ENCODE measurements at regions not wholly inside any gene's neighbourhood (a gene's known extent, or its start where the extent isn't known, plus 50 kb on each side); places are given as distances from the start of the nearest gene placed in this dataset.

GRCh38 chr12:114938487-114939210, 254.7 kb upstream of the TBX3 start:
- no peak for DNase-seq (ENCODE audit: low read depth in 4 of 4, low spot score in 3 of 4)

- no peak for DNase-seq (ENCODE audit: low read depth in 4 of 4, low spot score in 3 of 4)
Measured at GRCh38 chr12:114936148-114937079, 252.4 kb upstream of the TBX3 start.

- DNase-seq (ENCODE audit: low read depth in 4 of 4, low spot score in 3 of 4): no peak
Measured at GRCh38 chr12:114935658-114936057, 251.7 kb upstream of the TBX3 start.

- DNase-seq (ENCODE audit: low read depth in 4 of 4, low spot score in 3 of 4): no peak
Measured at GRCh38 chr12:114933428-114934160, 249.6 kb upstream of the TBX3 start.

GRCh38 chr12:114932806-114933205, 248.8 kb upstream of the TBX3 start:
- no peak for DNase-seq (ENCODE audit: low read depth in 4 of 4, low spot score in 3 of 4)

- no peak for DNase-seq (ENCODE audit: low read depth in 4 of 4, low spot score in 3 of 4)
Measured at GRCh38 chr12:114931025-114931424, 247.1 kb upstream of the TBX3 start.

GRCh38 chr12:114926341-114926740, 242.4 kb upstream of the TBX3 start:
- no peak for DNase-seq (ENCODE audit: low read depth in 4 of 4, low spot score in 3 of 4)

GRCh38 chr12:114924946-114925475, 241.0 kb upstream of the TBX3 start:
- no peak for DNase-seq (ENCODE audit: low read depth in 4 of 4, low spot score in 3 of 4)

GRCh38 chr12:114921781-114922180, 237.8 kb upstream of the TBX3 start:
- DNase-seq (ENCODE audit: low read depth in 4 of 4, low spot score in 3 of 4): no peak

GRCh38 chr12:114920771-114921554, 237.0 kb upstream of the TBX3 start:
- no peak for DNase-seq (ENCODE audit: low read depth in 4 of 4, low spot score in 3 of 4)

- DNase-seq (ENCODE audit: low read depth in 4 of 4, low spot score in 3 of 4): peak in 3 of 4 donors; percentile 30 to 39 (median 33)
Measured at GRCh38 chr12:114919479-114919878, 235.5 kb upstream of the TBX3 start.

- DNase-seq (ENCODE audit: low read depth in 4 of 4, low spot score in 3 of 4): no peak
Measured at GRCh38 chr12:114918535-114919233, 234.7 kb upstream of the TBX3 start.

GRCh38 chr12:114917953-114918352, 234.0 kb upstream of the TBX3 start:
- DNase-seq (ENCODE audit: low read depth in 4 of 4, low spot score in 3 of 4): no peak

- DNase-seq (ENCODE audit: low read depth in 4 of 4, low spot score in 3 of 4): no peak
Measured at GRCh38 chr12:114917307-114917706, 233.3 kb upstream of the TBX3 start.

- DNase-seq (ENCODE audit: low read depth in 4 of 4, low spot score in 3 of 4): no peak
Measured at GRCh38 chr12:114916541-114916940, 232.6 kb upstream of the TBX3 start.

- no peak for DNase-seq (ENCODE audit: low read depth in 4 of 4, low spot score in 3 of 4)
Measured at GRCh38 chr12:114916124-114916523, 232.1 kb upstream of the TBX3 start.

GRCh38 chr12:114913871-114914801, 230.2 kb upstream of the TBX3 start:
- peak in 3 of 4 donors; percentile 27 to 34 (median 33) for DNase-seq (ENCODE audit: low read depth in 4 of 4, low spot score in 3 of 4)

GRCh38 chr12:114912811-114913210, 228.8 kb upstream of the TBX3 start:
- DNase-seq (ENCODE audit: low read depth in 4 of 4, low spot score in 3 of 4): no peak
